Medulla oblongata (tissue), 1 donor: ENCODE measurements at regions not wholly inside any gene's neighbourhood (a gene's known extent, or its start where the extent isn't known, plus 50 kb on each side); places are given as distances from the start of the nearest gene placed in this dataset.

ENCODE experiments used
- DNase-seq: peaks from one replicate; pipeline ENCODE4 v3.0.0-alpha.2; 2015; ENCODE audit errors: extremely low spot score

DNA sequence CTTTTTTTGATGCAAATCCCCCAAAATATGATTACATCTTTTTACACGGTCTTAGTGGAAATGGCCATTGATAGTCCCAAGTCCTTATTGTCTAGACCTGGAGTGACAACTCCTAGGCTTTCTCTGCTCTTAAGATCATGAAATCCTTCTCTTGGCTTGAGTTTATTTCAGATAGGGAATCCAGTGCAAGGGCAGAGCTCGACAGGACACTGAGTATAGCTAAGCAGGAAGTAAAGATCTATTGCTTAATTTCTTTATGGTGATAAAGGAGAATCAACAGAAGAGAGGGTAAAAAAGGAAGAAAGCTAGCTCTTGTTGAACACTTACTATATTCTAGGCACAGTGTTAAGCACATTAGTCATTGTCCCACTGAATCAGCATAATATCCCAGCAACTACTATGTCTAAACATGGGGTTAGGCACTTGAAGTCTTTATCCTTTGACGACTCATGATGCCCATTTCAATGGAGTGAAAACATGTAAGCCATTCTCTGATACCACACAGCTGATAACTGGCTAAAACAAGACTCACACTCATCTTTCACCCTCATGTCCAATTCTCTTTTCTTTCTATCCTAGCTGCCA is 74.1 kb upstream of the LRATD1 start:
- no peak for DNase-seq

DNA sequence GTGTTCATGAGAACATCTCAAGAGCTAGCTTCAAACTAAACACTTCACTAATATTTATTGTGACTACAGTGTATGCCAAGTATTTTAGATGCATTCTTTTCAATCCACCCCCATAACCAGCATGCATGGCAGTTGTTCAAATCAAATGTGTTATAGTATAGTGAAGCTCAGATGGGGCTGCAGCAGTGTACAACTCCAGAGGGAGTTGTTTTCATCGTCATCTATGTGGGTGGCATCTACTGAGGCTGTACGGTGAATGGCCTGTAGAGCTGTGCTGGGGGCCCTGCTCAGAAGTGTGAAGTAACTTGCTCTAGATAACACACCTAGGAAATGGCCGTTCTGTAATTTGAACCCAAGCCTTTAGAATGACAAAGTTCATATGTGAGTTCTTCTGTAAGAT is 71.8 kb upstream of the LRATD1 start:
- no peak for DNase-seq

DNA sequence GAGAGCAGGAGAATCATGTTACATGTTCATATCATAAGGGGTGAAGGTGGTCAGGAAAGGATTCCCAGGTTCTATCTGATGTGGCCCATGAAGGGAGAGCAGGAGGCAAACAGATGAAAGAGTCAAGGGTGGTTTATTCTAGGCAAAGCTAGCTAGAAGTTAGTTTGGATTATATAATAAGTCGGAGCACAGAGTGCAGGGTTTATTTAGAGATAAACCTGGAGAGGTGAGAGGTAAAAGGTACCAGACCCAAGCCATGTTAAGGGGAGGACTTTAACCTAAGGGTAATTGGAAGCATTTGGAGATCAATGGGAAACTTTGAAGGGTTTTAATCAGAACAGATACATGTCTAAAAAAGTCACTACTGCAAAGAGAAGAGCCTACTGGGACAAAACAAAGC is 69.2 kb upstream of the LRATD1 start:
- no peak for DNase-seq

DNA sequence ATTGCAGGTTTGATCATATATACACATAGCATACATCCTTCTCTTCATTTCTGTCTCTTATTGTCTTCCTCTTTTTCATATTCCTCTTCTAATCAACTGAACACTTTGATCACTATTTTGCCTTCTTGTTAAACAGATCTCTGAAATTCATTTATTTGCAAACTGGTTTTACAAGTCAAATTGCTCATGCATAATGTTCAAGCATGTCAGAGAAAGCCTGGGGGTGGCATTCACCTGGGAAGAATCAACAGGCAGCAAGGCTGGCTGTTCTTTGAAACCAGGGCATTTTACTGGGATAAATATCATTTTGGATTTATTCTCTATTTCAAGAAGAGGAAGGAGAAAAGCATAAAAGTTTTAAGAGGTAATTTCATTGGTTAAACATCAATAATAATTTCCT is 66.9 kb upstream of the LRATD1 start:
- DNase-seq, result no peak

DNA sequence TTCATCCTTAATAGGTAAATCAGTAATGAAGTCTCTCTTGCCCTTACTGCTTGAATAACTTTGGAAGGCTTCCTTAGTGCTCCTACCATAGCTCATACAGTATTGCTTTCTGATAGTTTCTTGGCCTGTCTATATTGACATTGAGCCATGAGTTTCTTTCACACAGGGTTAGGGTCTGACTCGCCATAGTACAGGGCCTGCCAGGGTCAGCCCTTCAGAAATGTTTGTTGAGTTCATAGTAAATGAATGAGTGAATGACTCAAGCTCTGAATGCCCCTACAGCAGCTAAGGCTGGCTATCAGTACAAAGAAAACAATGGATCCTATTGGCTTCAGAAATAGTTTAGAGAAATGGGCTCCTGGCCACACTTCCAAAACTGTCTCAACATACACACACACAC is 65.0 kb upstream of the LRATD1 start:
- DNase-seq, result no peak

DNA sequence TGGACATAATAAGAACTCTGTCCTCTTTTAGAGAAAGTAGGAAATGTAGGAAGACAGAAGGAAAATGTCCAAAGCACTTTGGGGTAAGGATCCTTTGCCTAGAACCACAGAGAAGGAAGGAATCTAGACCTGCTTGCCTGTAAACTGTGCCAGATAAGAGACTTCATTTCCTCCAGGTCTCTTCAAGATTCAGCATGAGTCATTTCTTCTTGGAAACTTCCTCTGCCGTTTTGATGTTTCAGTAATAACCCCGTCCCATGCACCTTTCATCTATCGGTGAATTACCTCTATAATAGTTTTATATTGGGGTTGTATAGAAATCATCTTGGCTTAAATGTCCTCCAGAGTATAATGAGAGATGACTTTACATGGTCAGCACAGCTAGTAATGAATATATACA is 63.2 kb upstream of the LRATD1 start:
- no peak for DNase-seq

DNA sequence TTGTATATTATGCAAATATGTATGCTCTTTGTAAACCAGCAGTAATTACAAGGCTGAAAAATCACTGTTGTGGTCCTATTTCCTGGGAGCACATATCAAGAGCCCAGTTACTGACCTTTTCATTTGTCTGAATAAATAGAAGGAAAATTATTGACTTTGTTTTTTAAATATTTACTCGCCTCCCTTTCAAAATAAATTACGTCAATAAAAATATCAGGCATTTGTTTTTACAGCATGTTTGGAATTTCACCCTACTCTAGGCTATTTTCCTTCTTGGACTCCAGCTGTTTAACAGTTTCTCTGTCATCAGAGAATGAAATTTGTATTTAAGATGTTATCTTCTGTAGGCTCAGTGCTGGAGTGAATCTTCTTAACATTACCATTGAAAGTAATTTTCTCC is 59.9 kb upstream of the LRATD1 start:
- DNase-seq, result no peak

DNA sequence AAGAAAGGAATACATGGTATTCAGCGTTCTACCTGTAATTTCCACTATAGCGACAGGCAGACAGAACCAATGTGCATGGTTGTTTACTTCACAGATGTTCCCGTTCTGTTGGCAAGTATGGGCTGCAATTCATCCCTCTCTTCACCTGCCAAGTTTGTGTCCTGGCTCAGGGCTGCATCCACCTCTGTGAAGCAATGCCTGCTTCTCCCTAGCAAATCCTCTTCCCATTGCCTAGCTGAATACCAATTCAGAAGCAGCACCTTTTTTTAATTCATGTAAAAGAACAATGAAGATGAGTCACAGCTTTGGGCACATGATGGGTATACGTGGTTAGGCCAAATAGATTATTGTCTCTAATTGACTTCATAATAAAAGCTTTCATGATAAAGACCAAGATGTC is 54.7 kb upstream of the LRATD1 start:
- no peak for DNase-seq
